KMS-11 (cell line): ENCODE measurements at regions not wholly inside any gene's neighbourhood (a gene's known extent, or its start where the extent isn't known, plus 50 kb on each side); places are given as distances from the start of the nearest gene placed in this dataset.

Source experiments
- H2AFZ ChIP-seq: fragments of 200-600 bp; sonication (generic); 2 replicates; pipeline ENCODE4 v1.6.1; 2016; ENCODE audit warnings: antibody characterized with exemption, mixed run types, low read depth
- H3K27ac ChIP-seq: fragments of 200-600 bp; sonication (generic); 2 replicates; pipeline ENCODE4 v1.6.1; 2016; ENCODE audit warnings: mild to moderate bottlenecking, mixed run types
- H3K27me3 ChIP-seq: fragments of 200-600 bp; sonication (generic); 2 replicates; pipeline ENCODE4 v1.6.1; 2017; ENCODE audit warnings: mild to moderate bottlenecking, low read depth, mixed run types, moderate library complexity; ENCODE audit not compliant: insufficient read depth
- H3K36me3 ChIP-seq: fragments of 200-600 bp; sonication (generic); 2 replicates; pipeline ENCODE4 v1.6.1; 2017; ENCODE audit warnings: mild to moderate bottlenecking, mixed run types; ENCODE audit not compliant: insufficient read depth
- H3K4me1 ChIP-seq: fragments of 200-600 bp; sonication (generic); 2 replicates; pipeline ENCODE4 v1.6.1; 2016; ENCODE audit warnings: mild to moderate bottlenecking, low read depth, mixed run types; ENCODE audit not compliant: poor library complexity, severe bottlenecking
- H3K4me2 ChIP-seq: fragments of 200-600 bp; sonication (generic); 2 replicates; pipeline ENCODE4 v1.7.0; 2016; ENCODE audit warnings: mild to moderate bottlenecking, mixed run types
- H3K4me3 ChIP-seq: fragments of 200-600 bp; sonication (generic); IDR thresholded peaks from 2 replicates; pipeline ENCODE4 v1.6.1; 2017; ENCODE audit warnings: low read depth, low read length, mixed read lengths; ENCODE audit not compliant: insufficient read depth
- H3K79me2 ChIP-seq: fragments of 200-600 bp; sonication (generic); 2 replicates; pipeline ENCODE4 v1.6.1; 2016; ENCODE audit warnings: low read depth, mixed run types; ENCODE audit not compliant: insufficient read depth
- H3K9ac ChIP-seq: fragments of 200-600 bp; sonication (generic); 2 replicates; pipeline ENCODE4 v1.6.1; 2016; ENCODE audit warnings: mild to moderate bottlenecking, mixed run types
- H4K20me1 ChIP-seq: fragments of 200-600 bp; sonication (generic); 2 replicates; pipeline ENCODE4 v1.6.1; 2016; ENCODE audit warnings: mild to moderate bottlenecking, mixed run types; ENCODE audit not compliant: insufficient read depth
- CTCF ChIP-seq: fragments of 200-600 bp; sonication (generic); conservative IDR thresholded peaks from 2 replicates; pipeline ENCODE4 v1.6.1; 2017; ENCODE audit warnings: low read depth, mild to moderate bottlenecking, antibody characterized with exemption, low read length, moderate library complexity, mixed read lengths

GRCh38 chr11:15507592-15507991, 392.9 kb downstream of the INSC start:
- H3K4me3 ChIP-seq = no peak overlapping the region
- H3K4me1 ChIP-seq = no peaks in the 10 kb centered on the region
- no peaks in the 10 kb centered on the region for H3K79me2 ChIP-seq
- TF ChIP-seq CTCF = no peak
- no peak overlapping the region for H3K9ac ChIP-seq
- H4K20me1 ChIP-seq = no peaks in the 10 kb centered on the region
- no peaks in the 10 kb centered on the region for H3K36me3 ChIP-seq
- no peak overlapping the region for H3K4me2 ChIP-seq
- no peak overlapping the region for H3K27ac ChIP-seq
- no peaks in the 10 kb centered on the region for H3K27me3 ChIP-seq
- no peak overlapping the region for H2AFZ ChIP-seq

GRCh38 chr11:15509082-15509481, 394.4 kb downstream of the INSC start:
- Histone ChIP-seq H3K9ac (no peak overlapping the region), H3K27me3 (no peaks in the 10 kb centered on the region), H3K79me2 (no peaks in the 10 kb centered on the region), H2AFZ (no peak overlapping the region), H4K20me1 (no peaks in the 10 kb centered on the region), H3K4me1 (no peaks in the 10 kb centered on the region), H3K4me3 (no peak overlapping the region), H3K27ac (no peak overlapping the region), H3K36me3 (no peaks in the 10 kb centered on the region), H3K4me2 (no peak overlapping the region)
- TF ChIP-seq CTCF = no peak

GRCh38 chr11:15519124-15519791, 404.5 kb downstream of the INSC start:
- no peak overlapping the region for H3K4me3 ChIP-seq
- no peak for TF ChIP-seq CTCF
- no peaks in the 10 kb centered on the region for H4K20me1 ChIP-seq
- no peaks in the 10 kb centered on the region for H3K27me3 ChIP-seq
- no peaks in the 10 kb centered on the region for H3K79me2 ChIP-seq
- no peak overlapping the region for H3K4me2 ChIP-seq
- H3K36me3 ChIP-seq = no peaks in the 10 kb centered on the region
- H3K9ac ChIP-seq = no peak overlapping the region
- no peak overlapping the region for H2AFZ ChIP-seq
- H3K27ac ChIP-seq = no peak overlapping the region
- H3K4me1 ChIP-seq = no peaks in the 10 kb centered on the region

GRCh38 chr11:15519911-15520310, 405.2 kb downstream of the INSC start:
- Histone ChIP-seq H3K36me3 (no peaks in the 10 kb centered on the region), H3K79me2 (no peaks in the 10 kb centered on the region), H3K4me1 (no peaks in the 10 kb centered on the region), H3K9ac (no peak overlapping the region), H4K20me1 (no peaks in the 10 kb centered on the region), H3K27ac (no peak overlapping the region), H2AFZ (no peak overlapping the region), H3K4me2 (no peak overlapping the region), H3K4me3 (no peak overlapping the region), H3K27me3 (no peaks in the 10 kb centered on the region)
- no peak for TF ChIP-seq CTCF
